Endothelial cell of umbilical vein (primary cell): ENCODE measurements at regions not wholly inside any gene's neighbourhood (a gene's known extent, or its start where the extent isn't known, plus 50 kb on each side); places are given as distances from the start of the nearest gene placed in this dataset.

Source experiments
- BruUV-seq: library from RNA; stranded (reverse); fragments of 400-500 nt; replicated peaks from 2 replicates; lab custom pipeline; 2021; lab: Mats Ljungman, UMichigan
- CTCF ChIA-PET: fragments of 300-600, 350-600 bp; sonication (Branson Sonifier 250); formaldehyde crosslinking; loops from one replicate; lab custom pipeline; 2021; ENCODE audit warnings: antibody characterized with exemption, inconsistent platforms; lab: Charles Lee
- POLR2A ChIA-PET: fragments of 300-600, 350-600 bp; sonication (Branson Sonifier 250); formaldehyde crosslinking; loops from one replicate; lab custom pipeline; 2021; ENCODE audit warnings: antibody characterized with exemption, inconsistent platforms; lab: Charles Lee
- DNase-seq: peaks from one replicate; pipeline ENCODE4 v3.0.0-alpha.2; 2011; ENCODE audit warnings: low read depth, low spot score
- FAIRE-seq: peaks from 2 replicates; lab custom pipeline; 2011; peaks lifted over from hg19 to GRCh38; lab: Jason Lieb, UNC
- H2AFZ ChIP-seq: 2 replicates; pipeline ENCODE4 v1.6.0; 2012; ENCODE audit warnings: low read depth, low read length, control low read depth, inconsistent platforms
- H3K27ac ChIP-seq: 2 replicates; pipeline ENCODE4 v1.5.1; 2011; ENCODE audit warnings: low read depth, mild to moderate bottlenecking, control low read depth, low read length, moderate library complexity; ENCODE audit not compliant: insufficient read depth
- H3K27me3 ChIP-seq, 2 experiments: 2 replicates each; pipeline versions ENCODE4 v1.6.0 to v1.6.1; 2011; ENCODE audit warnings: low read length in 2 of 2, mixed read lengths in 1 of 2; ENCODE audit not compliant: control insufficient read depth in 2 of 2, insufficient read depth in 2 of 2
- H3K36me3 ChIP-seq, 2 experiments: 2 replicates in 1 of 2; 3 replicates in 1 of 2; pipeline ENCODE4 v1.5.1; 2011; ENCODE audit warnings: low read length in 2 of 2, mild to moderate bottlenecking in 1 of 2, moderate library complexity in 1 of 2; ENCODE audit not compliant: control insufficient read depth in 2 of 2, insufficient read depth in 2 of 2; ENCODE audit errors: extremely low read depth in 1 of 2
- H3K4me1 ChIP-seq: 3 replicates; pipeline ENCODE4 v1.5.1; 2011; ENCODE audit warnings: mild to moderate bottlenecking, low read length; ENCODE audit not compliant: control insufficient read depth, insufficient read depth; ENCODE audit errors: extremely low read depth
- H3K4me2 ChIP-seq: 2 replicates; pipeline ENCODE4 v1.6.1; 2011; ENCODE audit warnings: low read length, control low read depth, mixed read lengths; ENCODE audit not compliant: insufficient read depth
- H3K4me3 ChIP-seq, 3 experiments: fragments of 200-600 bp in 1 of 3; sonication (generic), shearing (Covaris generic) in 1 of 3; replicated peaks in 1 of 3; 2 replicates each; pipeline ENCODE4 v1.5.1; 2011 to 2016; ENCODE audit warnings: control low read depth in 3 of 3, low read length in 3 of 3, mild to moderate bottlenecking in 2 of 3, inconsistent platforms in 1 of 3, low read depth in 1 of 3, moderate library complexity in 1 of 3; ENCODE audit not compliant: insufficient read depth in 1 of 3
- H3K79me2 ChIP-seq: 2 replicates; pipeline ENCODE4 v1.6.0; 2012; ENCODE audit warnings: low read length, inconsistent platforms; ENCODE audit not compliant: control insufficient read depth, insufficient read depth
- H3K9ac ChIP-seq: replicated peaks from 2 replicates; pipeline ENCODE3; 2011; ENCODE audit warnings: low read length, control low read depth; ENCODE audit not compliant: insufficient read depth; ENCODE audit errors: extremely low read depth
- H3K9me1 ChIP-seq: replicated peaks from 3 replicates; pipeline ENCODE4 v1.6.0; 2011; ENCODE audit warnings: mild to moderate bottlenecking, low read length; ENCODE audit not compliant: control insufficient read depth, insufficient read depth; ENCODE audit errors: extremely low read depth
- H3K9me3 ChIP-seq: replicated peaks from 2 replicates; pipeline ENCODE4 v1.5.1; 2012; ENCODE audit warnings: low read length, inconsistent platforms; ENCODE audit not compliant: control insufficient read depth, insufficient read depth
- H4K20me1 ChIP-seq: replicated peaks from 2 replicates; pipeline ENCODE3; 2011; ENCODE audit warnings: mild to moderate bottlenecking, low read length; ENCODE audit not compliant: control insufficient read depth, insufficient read depth; ENCODE audit errors: extremely low read depth
- EZH2 ChIP-seq: IDR thresholded peaks from 2 replicates; pipeline ENCODE4 v1.6.1; 2012; ENCODE audit warnings: borderline replicate concordance, low read depth, mild to moderate bottlenecking, moderate library complexity, low read length, inconsistent platforms; ENCODE audit not compliant: severe bottlenecking
- FOS ChIP-seq: IDR thresholded peaks from 2 replicates; pipeline ENCODE4 v1.6.1; 2011; ENCODE audit warnings: mild to moderate bottlenecking, low read length, moderate library complexity, borderline replicate concordance; ENCODE audit not compliant: insufficient read depth
- GATA2 ChIP-seq: IDR thresholded peaks from 2 replicates; pipeline ENCODE4 v1.7.0; 2011; ENCODE audit warnings: low read depth, mild to moderate bottlenecking, moderate library complexity, mixed read lengths, low read length; ENCODE audit not compliant: insufficient read length, insufficient read depth
- JUN ChIP-seq: IDR thresholded peaks from 2 replicates; pipeline ENCODE4 v1.6.1; 2011; ENCODE audit warnings: borderline replicate concordance, low read depth; ENCODE audit not compliant: insufficient read length, insufficient read depth
- MYC ChIP-seq: IDR thresholded peaks from one replicate; pipeline ENCODE4 v1.6.1; 2011; ENCODE audit warnings: mild to moderate bottlenecking, low read depth, low read length
- POLR2A ChIP-seq: IDR thresholded peaks from 2 replicates; pipeline ENCODE4 v1.6.1; 2012; ENCODE audit warnings: low read depth, mild to moderate bottlenecking, control low read depth, low read length
- POLR2AphosphoS5 ChIP-seq: IDR thresholded peaks from 2 replicates; pipeline ENCODE4 v1.6.1; 2012; ENCODE audit warnings: low read depth, mild to moderate bottlenecking, control low read depth, low read length, moderate library complexity; ENCODE audit not compliant: insufficient read depth
- dilution Hi-C: fragments of 300-500 bp; cut with MboI; formaldehyde crosslinking; loops from one replicate; pipeline ENCODE4 v1.15.0; 2019; ENCODE audit warnings: low sequenced_read_pairs; ENCODE audit not compliant: extremely low pct_ligation_motif_present
- intact Hi-C: fragments of 100-400 bp; cut with micrococcal nuclease; formaldehyde crosslinking; loops from one replicate; pipeline ENCODE4 v1.10.0; 2022
- TF ChIP-seq, protein P1 (sequence below): IDR thresholded peaks from 2 replicates; pipeline ENCODE4 v1.6.1; 2011; ENCODE audit not compliant: insufficient read depth, insufficient read length
- TF ChIP-seq, protein P2 (sequence below), 2 donors: IDR thresholded peaks; 1 replicate in 1 of 2; 2 replicates in 1 of 2; pipeline ENCODE4 v1.5.1; 2011; ENCODE audit warnings: low read length in 2 of 2, mild to moderate bottlenecking in 2 of 2, moderate library complexity in 2 of 2, control low read depth in 1 of 2, inconsistent platforms in 1 of 2, low read depth in 1 of 2; ENCODE audit not compliant: insufficient read depth in 1 of 2; ENCODE audit errors: extremely low read depth in 1 of 2

DNA sequence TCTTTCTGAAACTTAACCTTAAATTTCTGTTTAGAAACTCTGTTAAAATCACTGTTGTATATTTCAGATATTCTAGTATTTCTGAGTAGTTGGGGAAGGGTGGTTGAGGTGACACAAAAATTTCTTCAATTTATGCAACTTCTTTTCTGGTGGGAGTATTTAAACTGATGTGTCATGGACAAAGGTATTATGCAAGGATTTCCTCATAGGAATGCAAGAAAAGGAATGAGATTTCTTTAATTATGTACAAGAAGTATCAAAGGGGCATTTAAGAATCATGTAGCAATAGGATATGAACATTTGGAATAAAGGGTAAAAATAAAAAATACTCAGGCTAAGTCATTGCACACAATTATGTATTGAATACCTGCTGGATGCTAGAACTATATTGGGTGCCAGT is 575.8 kb upstream of the KLF12 start:
- TF ChIP-seq, protein P1, sequence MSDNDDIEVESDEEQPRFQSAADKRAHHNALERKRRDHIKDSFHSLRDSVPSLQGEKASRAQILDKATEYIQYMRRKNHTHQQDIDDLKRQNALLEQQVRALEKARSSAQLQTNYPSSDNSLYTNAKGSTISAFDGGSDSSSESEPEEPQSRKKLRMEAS, result no peak
- TF ChIP-seq MYC (no peak), POLR2AphosphoS5 (no peak), JUN (no peak), FOS (no peak), EZH2 (no peak), GATA2 (no peak), POLR2A (no peak)
- TF ChIP-seq, protein P2, sequence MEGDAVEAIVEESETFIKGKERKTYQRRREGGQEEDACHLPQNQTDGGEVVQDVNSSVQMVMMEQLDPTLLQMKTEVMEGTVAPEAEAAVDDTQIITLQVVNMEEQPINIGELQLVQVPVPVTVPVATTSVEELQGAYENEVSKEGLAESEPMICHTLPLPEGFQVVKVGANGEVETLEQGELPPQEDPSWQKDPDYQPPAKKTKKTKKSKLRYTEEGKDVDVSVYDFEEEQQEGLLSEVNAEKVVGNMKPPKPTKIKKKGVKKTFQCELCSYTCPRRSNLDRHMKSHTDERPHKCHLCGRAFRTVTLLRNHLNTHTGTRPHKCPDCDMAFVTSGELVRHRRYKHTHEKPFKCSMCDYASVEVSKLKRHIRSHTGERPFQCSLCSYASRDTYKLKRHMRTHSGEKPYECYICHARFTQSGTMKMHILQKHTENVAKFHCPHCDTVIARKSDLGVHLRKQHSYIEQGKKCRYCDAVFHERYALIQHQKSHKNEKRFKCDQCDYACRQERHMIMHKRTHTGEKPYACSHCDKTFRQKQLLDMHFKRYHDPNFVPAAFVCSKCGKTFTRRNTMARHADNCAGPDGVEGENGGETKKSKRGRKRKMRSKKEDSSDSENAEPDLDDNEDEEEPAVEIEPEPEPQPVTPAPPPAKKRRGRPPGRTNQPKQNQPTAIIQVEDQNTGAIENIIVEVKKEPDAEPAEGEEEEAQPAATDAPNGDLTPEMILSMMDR (IDR thresholded peaks at IDR 0.05; ENCODE audit: extremely low read depth in 1 of 2, insufficient read depth in 1 of 2, low read depth in 1 of 2, low read length in 2 of 2), result no peak
- POLR2A ChIA-PET, result no interaction called here
- no peak overlapping the region for H3K4me2 ChIP-seq
- CTCF ChIA-PET, result no interaction called here
- DNase-seq, result no peak
- intact Hi-C loops, result no loop called here
- H3K27me3 ChIP-seq, result no peaks in the 10 kb centered on the region
- FAIRE-seq, result no peak
- dilution Hi-C loops, result no loop called here
- H3K27ac ChIP-seq, result no peak overlapping the region
- H4K20me1 ChIP-seq, result no peaks in the 10 kb centered on the region
- no peaks in the 10 kb centered on the region for H3K4me1 ChIP-seq
- no peaks in the 10 kb centered on the region for H3K9me3 ChIP-seq
- no peaks in the 10 kb centered on the region for H3K9me1 ChIP-seq
- no peak overlapping the region for H3K4me3 ChIP-seq
- H3K79me2 ChIP-seq, result no peaks in the 10 kb centered on the region
- H3K36me3 ChIP-seq, result no peaks in the 10 kb centered on the region
- H2AFZ ChIP-seq, result no peak overlapping the region
- no TSS peak for BruUV-seq
- no peak overlapping the region for H3K9ac ChIP-seq
